GM18861 (cell line): ENCODE measurements at regions not wholly inside any gene's neighbourhood (a gene's known extent, or its start where the extent isn't known, plus 50 kb on each side); places are given as distances from the start of the nearest gene placed in this dataset.
"Not testable (repeated sequence)": the region's sequence is repeated elsewhere in the genome, so short reads cannot be mapped to it uniquely, and the experiment has no call there.

Source experiments
- ATAC-seq: cut with Tn5 transposase; IDR thresholded peaks from one replicate; pipeline ENCODE4 v1.9.1; 2021; ENCODE audit not compliant: unreplicated experiment

DNA sequence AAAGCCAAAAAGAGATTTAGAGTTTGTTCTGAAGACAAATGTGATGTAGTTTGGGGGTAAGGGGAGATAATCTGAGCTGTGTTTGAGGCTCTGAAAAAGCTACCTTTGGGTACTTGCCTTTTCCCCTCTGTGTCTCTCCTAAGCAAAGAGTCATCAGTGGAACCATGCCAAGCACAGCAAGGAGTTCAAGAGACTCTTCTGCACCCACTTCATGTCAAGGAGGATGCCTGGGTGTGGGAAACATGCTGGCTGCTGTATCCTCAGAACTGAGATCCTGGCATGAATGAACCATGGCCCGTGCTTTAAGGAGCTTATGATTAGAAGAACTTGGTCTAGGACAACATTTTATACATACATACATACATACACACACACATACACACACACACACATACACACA is 142.9 kb downstream of the NOC3L start:
- no peak for ATAC-seq

GRCh38 chr10:94220717-94221116 is 142.0 kb downstream of the NOC3L start:
- no peak for ATAC-seq

GRCh38 chr10:94223702-94224370 is 138.9 kb downstream of the NOC3L start:
- ATAC-seq: no peak

- ATAC-seq: no peak
Observed at GRCh38 chr10:94224656-94225055, 138.1 kb downstream of the NOC3L start.

- ATAC-seq: no peak
Observed at GRCh38 chr10:94225589-94225988, 137.2 kb downstream of the NOC3L start.

- ATAC-seq: no peak
Observed at GRCh38 chr10:94230134-94230785, 132.5 kb downstream of the NOC3L start.

GRCh38 chr10:94232711-94233383 is 129.9 kb downstream of the NOC3L start:
- ATAC-seq: no peak

GRCh38 chr10:94235461-94235860 is 127.3 kb downstream of the NOC3L start:
- no peak for ATAC-seq

DNA sequence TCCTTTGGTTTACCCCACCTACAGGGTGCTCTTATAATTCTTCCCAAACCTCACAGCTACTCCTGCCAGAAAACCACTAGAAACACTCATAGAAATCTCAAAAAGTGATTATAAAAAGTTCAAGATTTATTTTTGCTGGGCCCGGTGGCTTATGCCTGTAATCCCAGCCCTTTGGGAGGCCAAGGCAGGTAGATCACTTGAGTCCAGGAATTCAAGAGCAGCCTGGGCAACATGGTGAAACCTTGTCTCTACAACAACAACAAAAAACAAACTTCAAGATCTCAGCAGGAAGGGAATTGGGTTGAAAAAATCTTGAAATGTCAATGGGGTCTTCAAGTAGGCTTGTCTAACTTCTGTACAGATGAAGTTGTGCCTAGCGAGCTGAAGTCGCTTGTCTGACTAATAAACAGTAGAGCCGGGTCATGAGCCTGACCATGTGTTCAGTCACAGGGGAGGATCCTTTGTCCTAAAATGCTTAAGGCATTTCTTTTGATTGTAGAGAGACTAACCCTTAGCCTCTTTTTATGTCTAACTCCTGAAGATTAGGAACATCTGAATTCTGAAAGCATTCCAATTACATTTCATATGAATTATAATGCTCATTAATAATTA is 124.6 kb downstream of the NOC3L start:
- no peak for ATAC-seq

DNA sequence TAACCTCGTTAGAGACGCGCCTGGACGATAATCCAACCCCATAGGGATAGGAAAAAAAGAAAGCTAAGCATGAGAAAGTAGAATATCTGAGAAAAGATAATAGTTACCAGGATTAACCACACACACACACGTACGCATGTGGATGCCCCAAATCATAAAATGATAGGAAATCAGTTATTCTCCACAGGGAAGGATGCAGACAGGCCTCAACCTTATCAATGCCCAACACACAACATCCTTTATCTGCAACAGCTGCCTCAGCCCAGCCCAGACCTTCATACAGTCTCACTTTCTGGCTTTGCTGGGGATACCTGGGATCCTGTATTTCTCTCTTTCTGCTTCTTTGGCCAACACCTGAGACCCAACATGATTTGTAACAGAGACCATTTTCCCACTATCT is 123.0 kb downstream of the NOC3L start:
- no peak for ATAC-seq

DNA sequence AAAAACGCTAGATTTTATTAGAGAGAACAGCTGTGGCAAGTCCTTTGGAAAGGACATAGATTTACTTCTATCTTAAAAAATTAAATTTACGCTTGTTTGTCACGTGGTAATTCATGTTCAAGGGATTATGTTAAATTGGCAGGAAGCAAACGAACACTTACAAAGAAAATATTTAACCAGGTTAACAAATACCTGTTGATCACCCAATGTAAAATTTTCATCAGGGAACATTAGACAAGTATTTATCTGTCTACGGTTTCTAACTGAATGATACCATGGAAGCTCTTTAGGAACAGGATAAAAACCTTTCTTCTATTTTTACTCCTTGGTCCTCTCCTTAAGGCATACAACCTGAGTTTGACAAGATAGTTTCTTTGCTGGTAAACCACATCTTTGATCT is 122.2 kb downstream of the NOC3L start:
- no peak for ATAC-seq

DNA sequence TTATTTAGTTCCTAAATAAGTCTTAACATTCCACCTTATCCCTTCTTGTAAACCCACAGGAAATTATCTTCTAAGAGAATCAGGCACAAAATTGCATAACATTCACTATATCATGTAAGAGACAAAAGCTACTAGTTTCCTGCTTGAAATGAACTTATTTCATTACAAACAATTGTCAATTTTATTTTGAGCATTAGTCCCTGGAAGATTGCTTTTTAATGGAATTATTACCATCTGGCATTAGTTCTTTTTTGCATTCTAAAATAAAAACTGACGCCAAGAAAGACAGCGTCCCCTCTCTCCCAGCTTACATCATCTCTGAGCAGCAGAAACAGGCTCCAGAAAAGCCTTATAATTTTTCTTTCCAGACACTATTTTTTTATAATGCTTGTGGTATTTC is 121.8 kb downstream of the NOC3L start:
- no peak for ATAC-seq

DNA sequence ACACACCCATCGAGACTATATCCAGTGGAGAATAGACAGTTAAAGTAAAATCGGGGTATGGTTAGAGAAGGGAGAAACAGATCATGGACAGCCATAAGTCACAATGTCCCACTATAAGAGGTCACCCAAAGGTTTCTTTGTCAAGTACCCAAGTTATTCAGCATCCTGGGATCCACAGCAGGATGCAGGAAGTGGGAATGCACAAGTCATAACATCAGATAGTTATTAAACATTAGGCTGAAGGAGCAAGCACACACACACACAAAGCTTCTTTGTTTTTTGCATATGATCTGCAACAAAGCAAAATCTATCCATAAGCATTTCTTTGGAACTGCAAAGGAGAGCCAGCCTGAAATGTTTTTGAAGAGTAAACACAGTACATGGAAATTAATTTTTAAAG is 111.6 kb downstream of the NOC3L start:
- ATAC-seq: no peak

- ATAC-seq: no peak
Observed at GRCh38 chr10:94251568-94251967, 111.2 kb downstream of the NOC3L start.

GRCh38 chr10:94257407-94257806 is 105.3 kb downstream of the NOC3L start:
- ATAC-seq: not testable (repeated sequence)

GRCh38 chr10:94260455-94260854 is 102.3 kb downstream of the NOC3L start:
- no peak for ATAC-seq

DNA sequence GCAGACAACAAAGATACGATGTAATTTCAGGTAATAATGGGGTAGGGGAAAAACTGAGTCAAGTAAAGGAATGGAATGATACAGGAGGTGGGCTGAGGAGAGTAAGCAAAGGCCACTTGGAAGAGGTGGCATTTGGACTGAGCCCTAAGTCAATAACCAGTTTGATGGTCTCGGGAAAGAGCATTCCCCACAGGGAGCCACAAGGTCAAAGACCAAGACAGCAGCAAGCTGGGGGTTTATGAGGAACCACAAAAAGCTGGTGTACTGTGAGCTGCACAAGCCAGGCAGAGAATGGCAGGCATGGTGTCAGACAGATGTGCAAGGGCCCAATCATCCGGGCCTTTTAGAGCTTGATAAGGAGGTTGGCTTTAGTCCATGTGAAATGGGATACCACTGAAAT is 98.7 kb downstream of the NOC3L start:
- ATAC-seq: no peak

GRCh38 chr10:94266091-94266490 is 96.6 kb downstream of the NOC3L start:
- ATAC-seq: no peak

DNA sequence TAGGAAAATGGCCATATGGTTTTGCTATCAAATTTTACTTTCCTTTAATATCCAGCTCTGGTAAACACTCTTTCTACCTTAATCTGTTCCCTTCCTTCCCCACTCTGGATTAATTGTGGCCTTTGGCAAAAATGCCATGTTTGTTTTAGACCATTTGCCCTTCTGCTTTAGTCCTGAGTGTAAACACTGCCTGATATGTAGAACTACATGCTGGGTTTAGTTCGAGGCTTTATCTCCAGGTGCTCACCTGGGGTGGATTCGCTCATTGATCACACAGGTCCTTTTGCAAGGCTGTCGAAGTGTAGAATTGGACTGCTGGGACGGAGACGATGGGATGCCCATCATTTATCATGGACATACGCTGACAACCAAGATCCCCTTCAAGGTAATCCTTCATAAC is 94.1 kb downstream of the NOC3L start:
- no peak for ATAC-seq

- ATAC-seq: no peak
Observed at GRCh38 chr10:94274142-94274787, 88.5 kb downstream of the NOC3L start.

DNA sequence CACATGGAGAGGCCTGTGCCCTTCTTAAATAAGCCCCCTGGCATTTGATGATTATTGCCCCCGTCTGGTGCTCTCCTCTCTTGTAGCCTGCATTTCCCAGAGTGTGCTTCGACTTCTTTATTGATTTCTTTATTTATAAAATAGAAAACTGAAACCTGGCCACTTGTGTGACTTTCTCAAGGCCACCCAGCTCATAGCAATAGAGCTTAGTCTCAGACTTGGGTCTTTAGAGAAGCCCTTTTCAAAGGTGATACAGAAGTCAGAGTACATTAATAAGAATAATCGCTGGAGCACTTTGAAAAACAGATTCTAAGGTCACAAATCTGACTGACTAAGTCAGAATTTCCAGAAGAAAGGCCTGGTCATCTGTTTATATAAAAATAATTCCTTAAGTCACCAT is 86.6 kb downstream of the NOC3L start:
- ATAC-seq: no peak
